Endothelial cell of umbilical vein (primary cell): ENCODE measurements at regions not wholly inside any gene's neighbourhood (a gene's known extent, or its start where the extent isn't known, plus 50 kb on each side); places are given as distances from the start of the nearest gene placed in this dataset.

ENCODE experiments used
- EZH2 ChIP-seq: IDR thresholded peaks from 2 replicates; pipeline ENCODE4 v1.6.1; 2012; ENCODE audit warnings: borderline replicate concordance, low read depth, mild to moderate bottlenecking, moderate library complexity, low read length, inconsistent platforms; ENCODE audit not compliant: severe bottlenecking
- POLR2A ChIP-seq: IDR thresholded peaks from 2 replicates; pipeline ENCODE4 v1.6.1; 2012; ENCODE audit warnings: low read depth, mild to moderate bottlenecking, control low read depth, low read length
- TF ChIP-seq, protein P1 (sequence below), 2 donors: IDR thresholded peaks; 1 replicate in 1 of 2; 2 replicates in 1 of 2; pipeline ENCODE4 v1.5.1; 2011; ENCODE audit warnings: low read length in 2 of 2, mild to moderate bottlenecking in 2 of 2, moderate library complexity in 2 of 2, control low read depth in 1 of 2, inconsistent platforms in 1 of 2, low read depth in 1 of 2; ENCODE audit not compliant: insufficient read depth in 1 of 2; ENCODE audit errors: extremely low read depth in 1 of 2

DNA sequence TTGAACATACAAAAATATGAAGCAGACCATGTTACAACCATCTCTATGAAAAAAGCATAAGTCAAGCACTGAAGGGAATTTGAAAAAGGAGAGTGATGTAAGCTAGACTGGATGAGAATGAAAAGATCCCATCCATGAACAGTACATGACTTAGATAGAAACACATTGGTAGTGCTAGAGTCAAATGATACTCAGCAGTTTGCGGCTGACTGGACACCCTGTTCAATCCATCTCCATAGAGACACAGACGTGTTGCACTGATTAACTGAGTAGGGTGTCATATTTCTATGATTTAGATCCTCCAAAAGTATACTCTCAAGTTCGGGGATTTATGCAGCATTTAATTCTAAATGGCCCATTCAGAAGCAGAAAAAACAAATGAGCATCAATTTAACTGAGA lies 674.3 kb upstream of the NRXN1 start:
- TF ChIP-seq EZH2 (no peak), POLR2A (no peak)
- TF ChIP-seq, protein P1, sequence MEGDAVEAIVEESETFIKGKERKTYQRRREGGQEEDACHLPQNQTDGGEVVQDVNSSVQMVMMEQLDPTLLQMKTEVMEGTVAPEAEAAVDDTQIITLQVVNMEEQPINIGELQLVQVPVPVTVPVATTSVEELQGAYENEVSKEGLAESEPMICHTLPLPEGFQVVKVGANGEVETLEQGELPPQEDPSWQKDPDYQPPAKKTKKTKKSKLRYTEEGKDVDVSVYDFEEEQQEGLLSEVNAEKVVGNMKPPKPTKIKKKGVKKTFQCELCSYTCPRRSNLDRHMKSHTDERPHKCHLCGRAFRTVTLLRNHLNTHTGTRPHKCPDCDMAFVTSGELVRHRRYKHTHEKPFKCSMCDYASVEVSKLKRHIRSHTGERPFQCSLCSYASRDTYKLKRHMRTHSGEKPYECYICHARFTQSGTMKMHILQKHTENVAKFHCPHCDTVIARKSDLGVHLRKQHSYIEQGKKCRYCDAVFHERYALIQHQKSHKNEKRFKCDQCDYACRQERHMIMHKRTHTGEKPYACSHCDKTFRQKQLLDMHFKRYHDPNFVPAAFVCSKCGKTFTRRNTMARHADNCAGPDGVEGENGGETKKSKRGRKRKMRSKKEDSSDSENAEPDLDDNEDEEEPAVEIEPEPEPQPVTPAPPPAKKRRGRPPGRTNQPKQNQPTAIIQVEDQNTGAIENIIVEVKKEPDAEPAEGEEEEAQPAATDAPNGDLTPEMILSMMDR (IDR thresholded peaks at IDR 0.05; ENCODE audit: extremely low read depth in 1 of 2, insufficient read depth in 1 of 2, low read depth in 1 of 2, low read length in 2 of 2): no peak
